GM12874 (cell line): ENCODE measurements at regions not wholly inside any gene's neighbourhood (a gene's known extent, or its start where the extent isn't known, plus 50 kb on each side); places are given as distances from the start of the nearest gene placed in this dataset.

Experiments used
- CTCF ChIP-seq: IDR thresholded peaks from 2 replicates; pipeline ENCODE4 v1.5.1; 2011; ENCODE audit warnings: low read depth, mild to moderate bottlenecking, control low read depth, low read length, moderate library complexity; ENCODE audit not compliant: insufficient read depth

DNA sequence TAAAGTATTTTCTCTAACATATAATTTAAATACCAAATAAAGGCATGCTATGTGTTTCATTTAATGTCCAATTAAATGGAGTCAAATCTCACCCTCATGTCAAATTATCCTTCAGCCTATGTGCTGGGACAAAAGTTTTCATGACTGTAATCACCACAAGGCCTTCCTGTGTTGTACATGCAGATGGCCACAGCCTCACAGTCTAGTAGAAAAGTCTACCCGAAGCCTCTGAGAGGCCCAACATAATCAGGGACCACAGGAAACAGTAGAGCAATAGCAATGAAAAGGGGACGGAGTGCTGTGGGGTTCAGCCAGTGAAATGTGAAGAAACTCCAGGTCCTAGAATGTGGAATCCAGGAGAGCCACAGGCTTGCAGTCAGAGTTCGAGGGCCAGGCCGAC is 140.2 kb upstream of the KLF6 start:
- no peak for TF ChIP-seq CTCF

DNA sequence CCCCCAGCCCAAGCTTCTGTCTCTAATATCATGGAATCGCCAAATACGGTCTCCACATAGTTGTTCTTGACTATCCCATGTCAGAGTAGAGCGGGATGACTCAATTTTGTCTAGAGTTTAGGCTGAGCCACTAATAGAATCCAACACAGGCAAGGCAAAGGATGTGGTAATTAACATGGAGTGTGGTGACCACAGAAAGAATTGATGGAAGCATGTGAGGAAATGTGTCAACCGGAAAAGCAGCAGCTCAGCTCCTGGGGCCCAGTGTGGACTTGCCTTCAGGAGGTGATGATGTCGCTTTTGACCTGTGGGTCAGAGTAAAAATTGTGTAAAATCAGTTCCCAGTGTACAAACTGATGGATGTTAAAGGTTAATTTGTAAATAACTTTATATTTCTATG is 139.3 kb upstream of the KLF6 start:
- TF ChIP-seq CTCF, result no peak

DNA sequence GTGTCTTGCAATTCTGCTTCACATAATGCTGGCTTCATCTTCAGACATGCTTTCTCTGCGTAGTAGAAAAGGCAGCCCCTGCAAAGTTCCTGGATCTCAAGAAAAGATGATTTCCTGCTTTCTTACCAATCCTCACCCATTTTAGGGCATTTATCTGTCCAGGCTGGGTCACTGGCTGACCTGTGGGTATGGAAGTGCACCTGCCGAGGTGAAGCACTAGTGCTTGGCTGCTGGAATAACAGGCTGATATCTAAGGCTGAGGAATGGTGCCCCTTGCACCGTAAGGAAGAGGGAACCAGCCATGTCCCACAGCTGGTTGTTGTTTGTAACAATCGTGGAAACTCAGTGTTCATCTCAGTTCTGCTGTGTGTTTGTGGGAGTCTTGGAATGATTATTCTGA is 138.0 kb upstream of the KLF6 start:
- TF ChIP-seq CTCF, result no peak

GRCh38 chr10:3919709-3920308 is 134.8 kb upstream of the KLF6 start:
- no peak for TF ChIP-seq CTCF

GRCh38 chr10:3914733-3915132 is 129.7 kb upstream of the KLF6 start:
- no peak for TF ChIP-seq CTCF

GRCh38 chr10:3911713-3912442 is 126.9 kb upstream of the KLF6 start:
- TF ChIP-seq CTCF, result no peak

DNA sequence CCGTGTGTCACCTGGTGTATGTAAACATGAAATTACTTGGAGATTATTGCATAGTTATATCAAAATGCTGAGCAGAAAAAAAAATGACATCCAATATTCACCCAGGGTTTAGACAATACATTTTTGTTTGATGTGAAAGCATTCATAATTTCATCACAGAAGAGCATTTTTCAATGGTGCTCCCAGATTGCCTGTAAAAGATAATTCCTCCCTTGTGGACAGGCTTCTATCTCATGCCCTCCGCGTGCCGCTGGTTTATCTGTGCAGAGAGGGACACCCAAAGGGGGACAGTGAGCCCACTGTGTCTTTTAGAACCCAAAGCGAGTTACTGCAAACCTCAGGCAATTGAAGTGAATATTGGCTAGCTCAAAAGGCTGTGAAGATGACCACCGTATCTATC is 126.2 kb upstream of the KLF6 start:
- TF ChIP-seq CTCF, result no peak
